ENCODE measurements at regions not wholly inside any gene's neighbourhood (a gene's known extent, or its start where the extent isn't known, plus 50 kb on each side); places are given as distances from the start of the nearest gene placed in this dataset.
"Not testable (repeated sequence)": the region's sequence is repeated elsewhere in the genome, so short reads cannot be mapped to it uniquely, and the experiment has no call there.

DNA sequence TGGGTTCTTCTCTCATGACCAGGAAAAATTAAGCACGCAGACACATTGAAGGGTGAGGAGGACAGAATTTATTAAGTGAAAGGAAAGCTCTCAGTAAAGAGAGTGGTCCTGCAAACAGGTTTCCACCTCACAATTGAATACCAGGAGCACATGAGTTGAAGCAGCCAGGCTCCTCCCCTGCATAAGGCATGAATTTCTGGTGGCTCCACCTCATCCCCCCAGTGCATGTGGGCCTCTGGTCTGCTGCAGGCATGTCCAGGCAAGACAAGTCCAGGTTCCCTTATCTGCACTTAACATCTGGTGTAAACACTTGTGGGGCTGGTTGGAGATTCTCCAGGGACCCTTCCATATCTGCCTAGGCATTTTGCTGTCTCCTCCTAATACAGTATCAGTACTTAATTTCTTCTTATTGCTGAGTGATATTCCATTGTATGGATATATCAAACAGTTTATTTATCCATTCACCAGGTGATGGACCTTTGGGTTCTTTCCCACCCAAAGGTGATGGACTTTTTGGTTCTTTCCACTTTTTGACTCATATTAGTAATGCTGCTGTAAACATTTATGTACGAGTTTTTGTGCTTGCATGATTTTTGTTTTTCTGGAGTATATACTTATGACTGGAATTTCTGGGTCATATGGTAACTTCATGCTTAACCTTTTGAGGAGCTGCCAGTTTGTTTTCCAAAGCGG lies 104.3 kb upstream of the ZNF519 start:
- H3K4me1 ChIP-seq (ENCODE audit: control insufficient read depth in 1 of 2, insufficient read depth in 2 of 2, low read length in 2 of 2); H3K27me3 ChIP-seq (ENCODE audit: control insufficient read depth in 1 of 2, insufficient read depth in 2 of 2, low read length in 2 of 2); H3K27ac ChIP-seq (ENCODE audit: low read depth, low read length); H3K9ac ChIP-seq (ENCODE audit: low read depth in 1 of 2, low read length in 2 of 2); H3K4me3 ChIP-seq (ENCODE audit: low read depth in 1 of 2, low read length in 2 of 2); H3K9me3 ChIP-seq (ENCODE audit: control insufficient read depth in 1 of 2, low read length in 2 of 2); H3K36me3 ChIP-seq (ENCODE audit: control insufficient read depth in 1 of 2, insufficient read depth in 2 of 2, low read length in 2 of 2): not testable (repeated sequence)

DNA sequence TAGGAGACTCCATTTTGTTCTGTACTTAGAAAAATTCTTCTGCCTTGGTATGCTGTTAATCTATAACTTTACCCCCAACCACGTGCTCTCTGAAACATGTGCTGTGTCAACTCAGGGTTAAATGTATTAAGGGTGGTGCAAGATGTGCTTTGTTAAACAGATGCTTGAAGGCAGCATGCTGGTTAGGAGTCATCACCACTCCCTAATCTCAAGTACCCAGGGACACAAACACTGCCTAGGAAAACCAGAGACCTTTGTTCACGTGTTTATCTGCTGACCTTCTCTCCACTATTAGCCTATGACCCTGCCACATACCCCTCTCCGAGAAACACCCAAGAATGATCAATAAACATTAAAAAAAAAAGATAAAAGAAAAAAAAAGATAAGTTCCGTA lies 93.0 kb upstream of the ZNF519 start:
- H3K4me3 ChIP-seq (ENCODE audit: low read depth in 1 of 2, low read length in 2 of 2): not testable (repeated sequence)

DNA sequence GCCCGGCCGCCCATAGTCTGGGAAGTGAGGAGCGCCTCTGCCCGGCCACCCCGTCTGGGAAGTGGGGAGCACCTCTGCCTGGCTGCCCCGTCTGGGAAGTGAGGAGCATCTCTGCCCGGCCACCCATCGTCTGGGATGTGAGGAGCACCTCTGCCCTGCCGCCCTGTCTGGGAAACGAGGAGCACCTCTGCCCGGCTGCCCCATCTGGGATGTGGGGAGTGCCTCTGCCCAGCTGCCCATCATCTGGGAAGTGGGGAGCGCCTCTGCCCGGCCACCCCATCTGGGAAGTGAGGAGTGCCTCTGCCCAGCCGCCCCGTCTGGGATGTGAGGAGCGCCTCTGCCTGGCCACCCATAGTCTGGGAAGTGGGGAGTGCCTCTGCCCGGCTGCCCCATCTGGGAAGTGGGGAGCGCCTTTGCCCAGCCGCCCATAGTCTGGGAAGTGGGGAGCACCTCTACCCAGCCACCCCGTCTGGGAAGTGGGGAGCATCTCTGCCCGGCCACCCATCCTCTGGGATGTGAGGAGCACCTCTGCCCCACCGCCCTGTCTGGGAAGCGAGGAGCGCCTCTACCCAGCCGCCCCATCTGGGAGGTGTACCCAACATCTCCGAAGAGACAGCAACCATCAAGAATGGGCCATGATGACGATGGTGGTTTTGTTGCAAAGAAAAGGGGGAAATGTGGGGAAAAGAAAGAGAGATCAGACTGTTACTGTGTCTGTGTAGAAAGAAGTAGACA lies 92.5 kb upstream of the ZNF519 start:
- not testable (repeated sequence) for H3K4me3 ChIP-seq (ENCODE audit: low read depth in 1 of 2, low read length in 2 of 2); H3K27ac ChIP-seq (ENCODE audit: low read depth, low read length); H3K27me3 ChIP-seq (ENCODE audit: control insufficient read depth in 1 of 2, insufficient read depth in 2 of 2, low read length in 2 of 2); H3K36me3 ChIP-seq (ENCODE audit: control insufficient read depth in 1 of 2, insufficient read depth in 2 of 2, low read length in 2 of 2); H3K9me3 ChIP-seq (ENCODE audit: control insufficient read depth in 1 of 2, low read length in 2 of 2); H3K9ac ChIP-seq (ENCODE audit: low read depth in 1 of 2, low read length in 2 of 2); H3K4me1 ChIP-seq (ENCODE audit: control insufficient read depth in 1 of 2, insufficient read depth in 2 of 2, low read length in 2 of 2)

More for the DNA sequence above, 93.0 kb upstream of the ZNF519 start:
- H3K27ac ChIP-seq (ENCODE audit: low read depth, low read length); H3K9me3 ChIP-seq (ENCODE audit: control insufficient read depth in 1 of 2, low read length in 2 of 2); H3K9ac ChIP-seq (ENCODE audit: low read depth in 1 of 2, low read length in 2 of 2); H3K27me3 ChIP-seq (ENCODE audit: control insufficient read depth in 1 of 2, insufficient read depth in 2 of 2, low read length in 2 of 2); H3K36me3 ChIP-seq (ENCODE audit: control insufficient read depth in 1 of 2, insufficient read depth in 2 of 2, low read length in 2 of 2); H3K4me1 ChIP-seq (ENCODE audit: control insufficient read depth in 1 of 2, insufficient read depth in 2 of 2, low read length in 2 of 2): not testable (repeated sequence)

DNA sequence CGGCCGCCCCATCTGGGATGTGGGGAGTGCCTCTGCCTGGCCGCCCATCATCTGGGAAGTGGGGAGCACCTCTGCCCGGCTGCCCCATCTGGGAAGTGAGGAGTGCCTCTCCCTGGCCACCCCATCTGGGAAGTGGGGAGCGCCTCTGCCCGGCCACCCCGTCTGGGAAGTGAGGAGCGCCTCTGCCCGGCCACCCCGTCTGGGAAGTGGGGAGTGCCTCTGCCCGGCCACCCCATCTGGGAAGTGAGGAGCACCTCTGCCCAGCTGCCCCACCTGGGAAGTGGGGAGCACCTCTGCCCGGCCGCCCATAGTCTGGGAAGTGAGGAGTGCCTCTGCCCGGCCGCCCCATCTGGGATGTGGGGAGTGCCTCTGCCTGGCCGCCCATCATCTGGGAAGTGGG lies 91.7 kb upstream of the ZNF519 start:
- not testable (repeated sequence) for H3K27ac ChIP-seq (ENCODE audit: low read depth, low read length); H3K9me3 ChIP-seq (ENCODE audit: control insufficient read depth in 1 of 2, low read length in 2 of 2); H3K9ac ChIP-seq (ENCODE audit: low read depth in 1 of 2, low read length in 2 of 2); H3K4me3 ChIP-seq (ENCODE audit: low read depth in 1 of 2, low read length in 2 of 2); H3K36me3 ChIP-seq (ENCODE audit: control insufficient read depth in 1 of 2, insufficient read depth in 2 of 2, low read length in 2 of 2); H3K27me3 ChIP-seq (ENCODE audit: control insufficient read depth in 1 of 2, insufficient read depth in 2 of 2, low read length in 2 of 2); H3K4me1 ChIP-seq (ENCODE audit: control insufficient read depth in 1 of 2, insufficient read depth in 2 of 2, low read length in 2 of 2)

DNA sequence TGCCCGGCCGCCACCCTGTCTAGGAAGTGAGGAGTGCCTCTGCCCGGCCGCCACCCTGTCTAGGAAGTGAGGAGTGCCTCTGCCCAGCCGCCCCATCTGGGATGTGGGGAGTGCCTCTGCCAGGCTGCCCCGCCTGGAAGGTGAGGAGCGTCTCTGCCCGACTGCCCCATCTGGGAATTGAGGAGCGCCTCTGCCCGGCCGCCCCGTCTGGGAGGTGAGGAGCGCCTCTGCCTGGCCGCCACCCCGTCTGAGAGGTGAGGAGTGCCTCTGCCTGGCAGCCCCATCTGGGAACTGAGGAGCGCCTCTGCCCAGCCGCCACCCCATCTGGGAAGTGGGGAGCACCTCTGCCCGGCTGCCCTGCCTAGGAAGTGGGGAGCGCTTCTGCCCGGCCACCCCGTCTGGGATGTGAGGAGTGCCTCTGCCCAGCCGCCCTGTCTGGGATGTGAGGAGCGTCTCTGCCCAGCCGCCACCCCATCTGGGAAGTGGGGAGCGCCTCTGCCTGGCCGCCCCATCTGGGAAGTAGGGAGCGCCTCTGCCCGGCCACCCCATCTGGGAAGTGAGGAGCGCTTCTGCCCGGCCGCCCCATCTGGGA lies 91.1 kb upstream of the ZNF519 start:
- H3K9me3 ChIP-seq (ENCODE audit: control insufficient read depth in 1 of 2, low read length in 2 of 2); H3K4me1 ChIP-seq (ENCODE audit: control insufficient read depth in 1 of 2, insufficient read depth in 2 of 2, low read length in 2 of 2); H3K27ac ChIP-seq (ENCODE audit: low read depth, low read length); H3K36me3 ChIP-seq (ENCODE audit: control insufficient read depth in 1 of 2, insufficient read depth in 2 of 2, low read length in 2 of 2); H3K9ac ChIP-seq (ENCODE audit: low read depth in 1 of 2, low read length in 2 of 2); H3K27me3 ChIP-seq (ENCODE audit: control insufficient read depth in 1 of 2, insufficient read depth in 2 of 2, low read length in 2 of 2); H3K4me3 ChIP-seq (ENCODE audit: low read depth in 1 of 2, low read length in 2 of 2): not testable (repeated sequence)

DNA sequence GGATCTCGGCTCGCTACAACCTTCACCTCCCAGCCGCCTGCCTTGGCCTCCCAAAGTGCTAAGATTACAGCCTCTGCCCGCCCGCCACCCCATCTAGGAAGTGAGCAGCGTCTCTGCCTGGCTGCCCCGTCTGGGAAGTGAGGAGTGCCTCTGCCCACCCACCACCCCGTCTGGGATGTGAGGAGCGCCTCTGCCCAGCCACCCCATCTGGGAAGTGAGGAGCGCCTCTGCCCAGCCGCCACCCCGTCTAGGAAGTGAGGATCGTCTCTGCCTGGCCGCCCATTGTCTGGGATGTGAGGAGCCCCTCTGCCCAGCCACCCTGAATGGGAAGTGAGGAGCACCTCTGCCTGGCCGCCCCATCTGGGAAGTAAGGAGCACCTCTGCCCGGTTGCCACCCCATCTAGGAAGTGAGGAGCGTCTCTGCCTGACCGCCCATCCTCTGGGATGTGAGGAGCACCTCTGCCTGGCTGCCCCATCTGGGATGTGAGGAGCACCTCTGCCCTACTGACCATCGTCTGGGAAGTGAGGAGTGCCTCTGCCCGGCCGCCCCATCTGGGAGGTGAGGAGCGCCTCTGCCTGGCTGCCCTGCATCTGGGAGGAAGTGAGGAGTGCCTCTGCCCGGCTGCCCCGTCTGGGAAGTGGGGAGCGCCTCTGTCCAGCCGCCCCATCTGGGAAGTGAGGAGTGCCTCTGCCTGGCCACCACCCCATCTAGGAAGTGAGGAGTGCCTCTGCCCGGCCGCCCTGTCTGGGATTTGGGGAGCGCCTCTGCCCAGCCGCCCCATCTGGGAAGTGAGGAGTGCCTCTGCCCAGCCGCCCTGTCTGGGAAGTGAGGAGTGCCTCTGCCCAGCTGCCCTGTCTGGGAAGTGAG lies 90.4 kb upstream of the ZNF519 start:
- not testable (repeated sequence) for H3K27me3 ChIP-seq (ENCODE audit: control insufficient read depth in 1 of 2, insufficient read depth in 2 of 2, low read length in 2 of 2); H3K4me3 ChIP-seq (ENCODE audit: low read depth in 1 of 2, low read length in 2 of 2); H3K27ac ChIP-seq (ENCODE audit: low read depth, low read length); H3K9ac ChIP-seq (ENCODE audit: low read depth in 1 of 2, low read length in 2 of 2); H3K9me3 ChIP-seq (ENCODE audit: control insufficient read depth in 1 of 2, low read length in 2 of 2); H3K36me3 ChIP-seq (ENCODE audit: control insufficient read depth in 1 of 2, insufficient read depth in 2 of 2, low read length in 2 of 2); H3K4me1 ChIP-seq (ENCODE audit: control insufficient read depth in 1 of 2, insufficient read depth in 2 of 2, low read length in 2 of 2)

DNA sequence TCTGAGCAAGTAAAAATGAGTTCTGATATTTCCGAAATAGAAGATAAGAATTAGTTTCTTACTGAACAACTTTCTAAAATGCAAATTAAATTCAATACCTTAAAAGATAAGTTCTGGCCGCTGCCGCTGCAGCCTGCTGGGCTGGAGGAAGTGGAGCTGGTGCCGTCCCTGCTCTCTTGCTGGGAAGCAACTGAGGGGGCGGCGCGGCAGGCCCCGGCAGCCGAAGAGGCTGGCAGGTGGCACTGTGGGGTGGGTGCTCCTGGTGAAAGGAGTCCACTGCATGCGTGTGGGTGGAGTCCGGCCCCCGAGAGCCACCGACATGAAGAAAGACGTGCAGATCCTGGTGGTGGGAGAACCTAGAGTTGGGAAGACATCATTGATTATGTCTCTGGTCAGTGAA lies 89.5 kb upstream of the ZNF519 start:
- Histone ChIP-seq H3K4me1 (ENCODE audit: control insufficient read depth in 1 of 2, insufficient read depth in 2 of 2, low read length in 2 of 2) (no peaks in the 10 kb centered on the region), H3K27ac (ENCODE audit: low read depth, low read length) (no peak overlapping the region), H3K4me3 (ENCODE audit: low read depth in 1 of 2, low read length in 2 of 2) (no peak overlapping the region), H3K27me3 (ENCODE audit: control insufficient read depth in 1 of 2, insufficient read depth in 2 of 2, low read length in 2 of 2) (no peaks in the 10 kb centered on the region), H3K9me3 (ENCODE audit: control insufficient read depth in 1 of 2, low read length in 2 of 2) (no peaks in the 10 kb centered on the region), H3K36me3 (ENCODE audit: control insufficient read depth in 1 of 2, insufficient read depth in 2 of 2, low read length in 2 of 2) (no peaks in the 10 kb centered on the region), H3K9ac (ENCODE audit: low read depth in 1 of 2, low read length in 2 of 2) (no peak overlapping the region)

DNA sequence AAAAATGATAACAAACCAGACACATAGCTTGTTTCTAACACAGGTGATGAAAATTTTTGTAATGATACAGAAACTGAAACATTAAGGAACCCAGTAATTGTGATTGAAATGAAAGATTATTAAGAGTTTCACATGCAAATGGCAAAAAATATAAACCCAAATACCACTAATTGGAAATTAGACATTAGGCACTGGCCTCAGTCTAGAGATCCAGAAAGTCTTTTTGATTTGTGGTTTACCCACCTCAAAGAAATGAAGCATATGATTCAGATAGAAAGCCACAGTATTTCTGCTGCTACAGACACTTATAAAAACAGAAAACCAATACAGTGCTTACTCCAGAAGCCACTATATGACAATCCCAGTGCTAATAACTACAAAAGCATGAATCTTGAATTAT lies 83.7 kb upstream of the ZNF519 start:
- H3K27me3 ChIP-seq (ENCODE audit: control insufficient read depth in 1 of 2, insufficient read depth in 2 of 2, low read length in 2 of 2); H3K27ac ChIP-seq (ENCODE audit: low read depth, low read length): not testable (repeated sequence)

DNA sequence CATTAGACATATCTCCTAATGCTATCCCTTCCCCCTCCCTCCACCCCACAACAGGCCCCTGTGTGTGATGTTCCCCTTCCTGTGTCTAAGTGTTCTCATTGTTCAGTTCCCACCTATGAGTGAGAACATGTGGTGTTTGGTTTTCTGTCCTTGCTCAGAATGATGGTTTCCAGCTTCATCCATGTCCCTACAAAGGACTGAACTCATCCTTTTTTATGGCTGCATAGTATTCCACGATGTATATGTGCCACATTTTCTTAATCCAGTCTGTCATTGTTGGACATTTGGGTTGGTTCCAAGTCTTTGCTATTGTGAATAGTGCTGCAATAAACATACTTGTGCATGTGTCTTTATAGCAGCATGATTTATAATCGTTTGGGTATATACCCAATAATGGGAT lies 71.2 kb upstream of the ZNF519 start:
- not testable (repeated sequence) for H3K36me3 ChIP-seq (ENCODE audit: control insufficient read depth in 1 of 2, insufficient read depth in 2 of 2, low read length in 2 of 2); H3K9ac ChIP-seq (ENCODE audit: low read depth in 1 of 2, low read length in 2 of 2); H3K4me1 ChIP-seq (ENCODE audit: control insufficient read depth in 1 of 2, insufficient read depth in 2 of 2, low read length in 2 of 2); H3K4me3 ChIP-seq (ENCODE audit: low read depth in 1 of 2, low read length in 2 of 2); H3K27ac ChIP-seq (ENCODE audit: low read depth, low read length); H3K9me3 ChIP-seq (ENCODE audit: control insufficient read depth in 1 of 2, low read length in 2 of 2); H3K27me3 ChIP-seq (ENCODE audit: control insufficient read depth in 1 of 2, insufficient read depth in 2 of 2, low read length in 2 of 2)

More for the DNA sequence above, 83.7 kb upstream of the ZNF519 start:
- H3K9ac ChIP-seq (ENCODE audit: low read depth in 1 of 2, low read length in 2 of 2); H3K9me3 ChIP-seq (ENCODE audit: control insufficient read depth in 1 of 2, low read length in 2 of 2); H3K36me3 ChIP-seq (ENCODE audit: control insufficient read depth in 1 of 2, insufficient read depth in 2 of 2, low read length in 2 of 2); H3K4me3 ChIP-seq (ENCODE audit: low read depth in 1 of 2, low read length in 2 of 2); H3K4me1 ChIP-seq (ENCODE audit: control insufficient read depth in 1 of 2, insufficient read depth in 2 of 2, low read length in 2 of 2): not testable (repeated sequence)

Data from duodenal mucosa (tissue), 2 donors.